Neuronal stem cell (in vitro differentiated cells): ENCODE measurements at regions not wholly inside any gene's neighbourhood (a gene's known extent, or its start where the extent isn't known, plus 50 kb on each side); places are given as distances from the start of the nearest gene placed in this dataset.

Experiments
- DNase-seq: peaks from one replicate; pipeline ENCODE4 v3.0.0-alpha.2; 2013; ENCODE audit warnings: low spot score
- H2AFZ ChIP-seq: one replicate; pipeline ENCODE4 v1.6.1; 2013; ENCODE audit warnings: mild to moderate bottlenecking, low read length, inconsistent platforms
- H2AK5ac ChIP-seq: 2 replicates; pipeline ENCODE4 v1.6.1; 2013; ENCODE audit warnings: low read depth, mild to moderate bottlenecking, inconsistent platforms, low read length, moderate library complexity, mixed read lengths
- H2BK120ac ChIP-seq: 2 replicates; pipeline ENCODE4 v1.6.1; 2013; ENCODE audit warnings: low read depth, mild to moderate bottlenecking, inconsistent platforms, low read length, moderate library complexity, mixed read lengths
- H2BK12ac ChIP-seq: one replicate; pipeline ENCODE4 v1.6.1; 2013; ENCODE audit warnings: low read length, inconsistent platforms
- H2BK15ac ChIP-seq: 2 replicates; pipeline ENCODE4 v1.6.1; 2013; ENCODE audit warnings: mild to moderate bottlenecking, low read length, inconsistent platforms, mixed read lengths
- H2BK5ac ChIP-seq: one replicate; pipeline ENCODE4 v1.6.1; 2013; ENCODE audit warnings: inconsistent platforms, mild to moderate bottlenecking, low read length, moderate library complexity
- H3K14ac ChIP-seq: one replicate; pipeline ENCODE4 v1.6.1; 2013; ENCODE audit warnings: low read length, inconsistent platforms
- H3K18ac ChIP-seq: 2 replicates; pipeline ENCODE4 v1.6.1; 2013; ENCODE audit warnings: low read length, inconsistent platforms
- H3K23ac ChIP-seq: 2 replicates; pipeline ENCODE4 v1.6.1; 2013; ENCODE audit warnings: low read depth, mild to moderate bottlenecking, mixed read lengths, low read length, inconsistent platforms; ENCODE audit not compliant: poor library complexity
- H3K27ac ChIP-seq: replicated peaks from 3 replicates; pipeline ENCODE4 v1.5.1; 2013; ENCODE audit warnings: low read length, inconsistent platforms
- H3K27me3 ChIP-seq, 3 experiments: 2 replicates each; pipeline ENCODE4 v1.6.1; 2013; ENCODE audit warnings: low read length in 3 of 3, mild to moderate bottlenecking in 2 of 3, inconsistent platforms in 1 of 3, low read depth in 1 of 3, mixed read lengths in 1 of 3, moderate library complexity in 1 of 3; ENCODE audit not compliant: control insufficient read depth in 3 of 3, insufficient read depth in 3 of 3
- H3K36me3 ChIP-seq, 2 donors: replicated peaks in 1 of 2; 2 replicates each; pipeline ENCODE4 v1.6.1; 2013; ENCODE audit warnings: low read length in 2 of 2; ENCODE audit not compliant: control insufficient read depth in 2 of 2, insufficient read depth in 2 of 2
- H3K4ac ChIP-seq: 2 replicates; pipeline ENCODE4 v1.6.1; 2013; ENCODE audit warnings: inconsistent platforms, mild to moderate bottlenecking, low read length, moderate library complexity
- H3K4me1 ChIP-seq, 2 donors: 1 replicate in 1 of 2; 2 replicates in 1 of 2; pipeline ENCODE4 v1.6.1; 2013; ENCODE audit warnings: low read length in 2 of 2, low read depth in 1 of 2; ENCODE audit not compliant: control insufficient read depth in 2 of 2, insufficient read depth in 1 of 2
- H3K4me2 ChIP-seq: one replicate; pipeline ENCODE4 v1.6.1; 2013; ENCODE audit warnings: mild to moderate bottlenecking, low read length, inconsistent platforms; ENCODE audit not compliant: insufficient read depth, poor library complexity, severe bottlenecking
- H3K4me3 ChIP-seq, 2 donors: 2 replicates each; pipeline ENCODE4 v1.5.1; 2013; ENCODE audit warnings: low read length in 2 of 2, mild to moderate bottlenecking in 2 of 2, inconsistent platforms in 1 of 2, moderate library complexity in 1 of 2
- H3K79me1 ChIP-seq: one replicate; pipeline ENCODE4 v1.6.1; 2013; ENCODE audit warnings: low read depth, mild to moderate bottlenecking, inconsistent platforms, low read length, moderate library complexity
- H3K9ac ChIP-seq: one replicate; pipeline ENCODE4 v1.6.1; 2013; ENCODE audit warnings: mild to moderate bottlenecking, low read depth, low read length, inconsistent platforms; ENCODE audit not compliant: poor library complexity
- H3K9me3 ChIP-seq, 2 donors: replicated peaks in 1 of 2; 2 replicates each; pipeline versions ENCODE3 to v1.6.1; 2013; ENCODE audit warnings: low read length in 2 of 2, mild to moderate bottlenecking in 2 of 2, inconsistent platforms in 1 of 2, low read depth in 1 of 2, mixed read lengths in 1 of 2, moderate library complexity in 1 of 2; ENCODE audit not compliant: control insufficient read depth in 2 of 2, insufficient read depth in 1 of 2
- H4K8ac ChIP-seq: one replicate; pipeline ENCODE4 v1.6.1; 2013; ENCODE audit warnings: low read depth, mild to moderate bottlenecking, inconsistent platforms, low read length, moderate library complexity
- H4K91ac ChIP-seq: one replicate; pipeline ENCODE4 v1.6.1; 2013; ENCODE audit warnings: low read length, low read depth, mild to moderate bottlenecking, inconsistent platforms; ENCODE audit not compliant: poor library complexity
- WGBS, 2 donors: extraction: QIAGEN DNeasy Blood & Tissue Kit; methylation state at CpG; one replicate each; pipeline ENCODE4 v1.1.7; 2013; ENCODE audit warnings: missing lambda C conversion rate in 2 of 2, mixed read lengths in 1 of 2; ENCODE audit not compliant: insufficient read length in 2 of 2, insufficient replicate concordance in 1 of 2; ENCODE audit errors: extremely low coverage in 2 of 2; 5-methylcytosine and 5-hydroxymethylcytosine counted together

DNA sequence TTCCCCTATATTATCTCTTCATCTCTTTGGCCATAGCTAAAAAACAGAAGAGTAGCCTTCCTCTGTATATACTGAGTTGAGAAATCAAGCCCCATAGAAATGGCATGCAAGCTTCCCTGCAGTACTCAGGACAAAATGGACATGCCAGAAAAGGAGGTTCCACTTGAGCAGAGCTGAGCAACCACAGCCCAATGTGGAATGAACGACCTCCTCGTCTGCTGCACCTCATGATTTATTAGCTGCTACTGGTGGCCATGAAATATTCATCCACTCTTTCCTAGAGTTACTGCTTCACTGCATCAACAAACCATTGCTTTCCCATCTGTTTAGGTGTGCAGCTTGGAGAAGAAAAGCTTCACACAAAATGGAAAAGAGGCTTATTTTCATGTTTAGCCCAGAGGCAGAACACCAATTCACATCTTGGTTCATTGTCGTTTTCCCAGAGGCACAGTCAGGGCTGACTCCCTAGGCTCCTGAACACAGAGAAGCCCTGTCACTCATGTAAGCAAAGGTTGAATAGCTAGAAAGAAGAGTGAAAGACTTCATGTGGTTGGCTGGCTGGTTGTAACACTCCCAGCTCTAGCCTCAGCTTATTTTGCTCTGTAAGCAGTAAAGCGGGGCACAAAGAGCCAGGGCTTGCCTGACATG lies 148.0 kb downstream of the TSEN15 start:
- no peak overlapping the region for H2BK5ac ChIP-seq
- H3K4ac ChIP-seq = no peak overlapping the region
- H4K91ac ChIP-seq = no peak overlapping the region
- no peaks in the 10 kb centered on the region for H3K79me1 ChIP-seq
- no peak overlapping the region for H3K4me2 ChIP-seq
- DNase-seq = no peak
- no peak overlapping the region for H2BK12ac ChIP-seq
- H3K36me3 ChIP-seq = no peaks in the 10 kb centered on the region
- peaks cover 4 to 14% of the 10 kb centered on the region in 2 donors for H3K4me1 ChIP-seq
- no peaks in the 10 kb centered on the region for H3K27me3 ChIP-seq
- H3K18ac ChIP-seq = peak overlapping the region; percentile 11
- H2BK15ac ChIP-seq = no peak overlapping the region
- no peak overlapping the region for H3K4me3 ChIP-seq
- H3K27ac ChIP-seq = peak overlapping the region; percentile 58
- no peak overlapping the region for H2AK5ac ChIP-seq
- no CpG with 5 or more reads among the region's 4 CpGs for WGBS, 2 donors
- no peak overlapping the region for H3K23ac ChIP-seq
- H2BK120ac ChIP-seq = no peak overlapping the region
- peak overlapping the region; percentile 65 for H2AFZ ChIP-seq
- H4K8ac ChIP-seq = no peak overlapping the region
- no peak overlapping the region for H3K14ac ChIP-seq
- no peak overlapping the region for H3K9ac ChIP-seq
- no peaks in the 10 kb centered on the region for H3K9me3 ChIP-seq

DNA sequence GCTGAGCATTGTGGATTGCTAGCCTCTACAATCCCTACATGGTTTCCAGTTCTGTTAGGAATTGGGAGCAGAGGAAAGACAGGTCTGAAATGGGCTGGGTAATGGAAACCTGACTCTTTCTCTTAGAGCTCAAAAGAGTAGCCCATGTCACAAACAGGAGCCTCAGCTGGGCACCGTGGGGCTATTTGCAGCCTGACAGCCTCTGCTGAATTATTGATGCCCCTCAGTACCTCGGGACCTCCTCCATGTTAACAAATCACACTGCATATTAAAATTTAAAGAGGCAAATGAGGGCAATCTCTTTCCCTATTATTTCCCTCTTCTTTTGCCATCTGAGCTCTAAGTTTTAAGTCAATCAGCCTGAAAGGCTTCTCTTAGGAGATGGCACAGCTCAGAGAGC lies 157.1 kb downstream of the TSEN15 start:
- Histone ChIP-seq H3K23ac (no peak overlapping the region), H3K4me1 (no peaks in the 10 kb centered on the region), H2AK5ac (no peak overlapping the region), H2BK15ac (no peak overlapping the region), H3K36me3 (no peaks in the 10 kb centered on the region), H3K18ac (no peak overlapping the region), H3K4ac (no peak overlapping the region), H4K8ac (no peak overlapping the region), H3K9ac (no peak overlapping the region), H3K4me2 (no peak overlapping the region), H3K79me1 (no peaks in the 10 kb centered on the region), H2AFZ (no peak overlapping the region), H2BK5ac (no peak overlapping the region), H3K9me3 (no peaks in the 10 kb centered on the region), H2BK120ac (no peak overlapping the region), H2BK12ac (no peak overlapping the region), H3K27me3 (peaks cover 0 to 5% (median 0%) of the 10 kb centered on the region in 3 experiments), H3K14ac (no peak overlapping the region), H3K4me3 (no peak overlapping the region), H4K91ac (no peak overlapping the region), H3K27ac (no peak overlapping the region)
- whole genome bisulfite sequencing, 2 donors = no CpG with 5 or more reads among the region's 2 CpGs
- DNase-seq = no peak

DNA sequence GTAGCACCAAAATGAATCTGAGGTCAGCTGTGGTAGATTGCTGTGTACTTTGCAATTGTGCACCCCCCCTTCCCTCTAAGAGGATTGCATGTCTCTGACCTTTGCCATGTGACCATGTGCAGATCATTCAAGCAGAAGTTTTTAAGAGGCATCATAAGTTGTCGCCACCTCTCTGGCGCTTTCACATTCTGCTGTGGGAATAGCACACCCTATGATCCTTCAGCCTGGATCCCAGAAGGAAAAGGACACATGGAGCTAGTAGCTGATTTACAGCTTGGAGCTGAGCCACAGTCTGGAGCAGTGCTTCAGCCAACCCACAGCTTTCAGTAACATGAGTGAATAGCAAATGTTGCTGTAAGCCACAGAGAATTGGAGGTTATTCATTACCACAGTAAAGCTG lies 158.5 kb downstream of the TSEN15 start:
- H3K4me2 ChIP-seq = no peak overlapping the region
- no peak for DNase-seq
- H3K23ac ChIP-seq = no peak overlapping the region
- no peak overlapping the region for H3K18ac ChIP-seq
- H3K9ac ChIP-seq = no peak overlapping the region
- H2BK15ac ChIP-seq = no peak overlapping the region
- no peak overlapping the region for H2BK120ac ChIP-seq
- no peaks in the 10 kb centered on the region for H3K36me3 ChIP-seq
- no peaks in the 10 kb centered on the region for H3K9me3 ChIP-seq
- no peaks in the 10 kb centered on the region for H3K79me1 ChIP-seq
- no peaks in the 10 kb centered on the region for H3K4me1 ChIP-seq
- H3K14ac ChIP-seq = no peak overlapping the region
- no peak overlapping the region for H2BK12ac ChIP-seq
- no peak overlapping the region for H3K27ac ChIP-seq
- no peak overlapping the region for H4K91ac ChIP-seq
- no peak overlapping the region for H2AK5ac ChIP-seq
- no CpG with 5 or more reads among the region's 2 CpGs for WGBS, 2 donors
- H3K27me3 ChIP-seq = peaks cover 0 to 5% (median 0%) of the 10 kb centered on the region in 3 experiments
- no peak overlapping the region for H2BK5ac ChIP-seq
- H3K4me3 ChIP-seq = no peak overlapping the region
- no peak overlapping the region for H3K4ac ChIP-seq
- H4K8ac ChIP-seq = no peak overlapping the region
- no peak overlapping the region for H2AFZ ChIP-seq

DNA sequence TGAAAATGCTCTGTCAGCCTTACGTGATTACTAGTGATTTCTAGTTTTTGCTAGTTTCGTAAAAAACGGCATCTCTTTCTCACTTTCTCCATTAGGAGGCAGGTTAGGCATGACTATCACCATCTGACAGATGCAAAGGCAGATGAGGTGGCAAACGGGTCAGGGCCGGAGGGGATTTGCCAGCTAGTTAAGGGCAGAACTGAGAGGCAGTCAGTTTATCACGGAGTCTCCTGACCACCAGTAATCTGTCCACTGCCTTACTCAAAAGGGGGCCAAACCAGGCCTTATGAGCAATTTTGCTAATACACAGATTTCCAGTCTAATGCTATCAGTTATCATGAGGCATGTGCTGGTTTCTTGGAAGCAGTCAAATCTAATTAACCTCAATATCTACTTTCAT lies 159.3 kb downstream of the TSEN15 start:
- H2AFZ ChIP-seq = no peak overlapping the region
- peaks cover 0 to 5% (median 0%) of the 10 kb centered on the region in 3 experiments for H3K27me3 ChIP-seq
- H3K4me1 ChIP-seq = no peaks in the 10 kb centered on the region
- H2BK120ac ChIP-seq = no peak overlapping the region
- no peaks in the 10 kb centered on the region for H3K9me3 ChIP-seq
- no peak overlapping the region for H3K18ac ChIP-seq
- no peak overlapping the region for H3K23ac ChIP-seq
- no peak overlapping the region for H3K4me2 ChIP-seq
- DNase-seq = no peak
- no peak overlapping the region for H2BK5ac ChIP-seq
- no peak overlapping the region for H3K14ac ChIP-seq
- H3K4ac ChIP-seq = no peak overlapping the region
- no peak overlapping the region for H2BK15ac ChIP-seq
- no peak overlapping the region for H4K8ac ChIP-seq
- no peak overlapping the region for H3K4me3 ChIP-seq
- no peak overlapping the region for H4K91ac ChIP-seq
- H2AK5ac ChIP-seq = no peak overlapping the region
- no CpG with 5 or more reads among the region's 6 CpGs for WGBS, 2 donors
- no peaks in the 10 kb centered on the region for H3K79me1 ChIP-seq
- no peak overlapping the region for H3K9ac ChIP-seq
- no peak overlapping the region for H2BK12ac ChIP-seq
- no peak overlapping the region for H3K27ac ChIP-seq
- H3K36me3 ChIP-seq = no peaks in the 10 kb centered on the region
